HCT116 (cell line): ENCODE measurements at regions not wholly inside any gene's neighbourhood (a gene's known extent, or its start where the extent isn't known, plus 50 kb on each side); places are given as distances from the start of the nearest gene placed in this dataset.

Experiments used
- ATAC-seq: fragments of 200-7000 bp; cut with Tn5 transposase; 2 replicates; pipeline ENCODE4 v1.9.1; 2020; ENCODE audit warnings: mild to moderate bottlenecking, moderate library complexity
- BruUV-seq: library from RNA; stranded (reverse); fragments of 400-500 nt; replicated peaks from 2 replicates; lab custom pipeline; 2021; lab: Mats Ljungman, UMichigan
- CTCF ChIA-PET: fragments of 300-600 bp; sonication (Branson Sonifier 250); formaldehyde crosslinking; loops from one replicate; lab custom pipeline; 2021; ENCODE audit warnings: antibody characterized with exemption; lab: Charles Lee
- POLR2A ChIA-PET: fragments of 300-600, 350-600 bp; sonication (Branson Sonifier 250); formaldehyde crosslinking; loops from one replicate; lab custom pipeline; 2021; ENCODE audit warnings: antibody characterized with exemption; lab: Charles Lee
- RAD21 ChIA-PET, 2 experiments: fragments of 300-600 bp; sonication (Branson Sonifier 250); formaldehyde crosslinking; loops; one replicate each; lab custom pipeline; 2023; ENCODE audit warnings: low total read pairs in 2 of 2; ENCODE audit not compliant: uncharacterized antibody in 2 of 2, unreplicated experiment in 2 of 2, low non-redundant PET in 1 of 2; lab: Charles Lee
- DNase-seq: peaks from one replicate; pipeline ENCODE4 v3.0.0-alpha.2; 2010; ENCODE audit warnings: low read depth, low spot score
- H2AFZ ChIP-seq: fragments of 200-600 bp; shearing (Covaris generic), sonication (generic); 2 replicates; pipeline ENCODE4 v1.6.1; 2017; ENCODE audit warnings: low read depth, mixed run types, mixed read lengths, antibody characterized with exemption, low read length; ENCODE audit not compliant: poor library complexity, severe bottlenecking
- H3K27ac ChIP-seq: 2 replicates; pipeline ENCODE4 v1.5.1; 2012; ENCODE audit warnings: low read depth, low read length
- H3K27me3 ChIP-seq: fragments of 200-600 bp; sonication (generic); 2 replicates; pipeline ENCODE4 v1.6.1; 2016; ENCODE audit warnings: mixed run types, low read length, mixed read lengths; ENCODE audit not compliant: insufficient read depth
- H3K36me3 ChIP-seq, 2 experiments: fragments of 200-500 bp in 1 of 2; fragments of 200-600 bp in 1 of 2; sonication (Bioruptor generic) in 1 of 2; sonication (generic) in 1 of 2; 2 replicates each; pipeline versions ENCODE4 v1.5.1 to v1.6.1; 2014 to 2016; ENCODE audit warnings: low read length in 2 of 2, inconsistent platforms in 1 of 2, mixed read lengths in 1 of 2, mixed run types in 1 of 2; ENCODE audit not compliant: insufficient read depth in 2 of 2, control insufficient read depth in 1 of 2
- H3K4me1 ChIP-seq, 2 experiments: fragments of 200-600 bp in 1 of 2; sonication (generic) in 1 of 2; 2 replicates each; pipeline versions ENCODE4 v1.5.1 to v1.6.1; 2012 to 2017; ENCODE audit warnings: low read length in 2 of 2, inconsistent platforms in 1 of 2, mild to moderate bottlenecking in 1 of 2, mixed read lengths in 1 of 2, mixed run types in 1 of 2, moderate library complexity in 1 of 2; ENCODE audit not compliant: insufficient read depth in 2 of 2, control insufficient read depth in 1 of 2
- H3K4me2 ChIP-seq: fragments of 200-600 bp; sonication (generic); 2 replicates; pipeline ENCODE4 v1.6.1; 2017; ENCODE audit warnings: mixed run types, low read length, mixed read lengths
- H3K4me3 ChIP-seq, 2 experiments: fragments of 200-600 bp in 1 of 2; sonication (generic) in 1 of 2; replicated peaks in 1 of 2; 2 replicates each; pipeline ENCODE4 v1.5.1; 2011 to 2016; ENCODE audit warnings: low read length in 2 of 2, control low read depth in 1 of 2, low read depth in 1 of 2, mild to moderate bottlenecking in 1 of 2, mixed read lengths in 1 of 2, mixed run types in 1 of 2
- H3K79me2 ChIP-seq: fragments of 200-600 bp; sonication (generic); 2 replicates; pipeline ENCODE4 v1.6.1; 2017; ENCODE audit warnings: mild to moderate bottlenecking, mixed run types, low read length, moderate library complexity, mixed read lengths; ENCODE audit not compliant: insufficient read depth
- H3K9ac ChIP-seq: fragments of 200-600 bp; sonication (generic); 2 replicates; pipeline ENCODE4 v1.6.1; 2016; ENCODE audit warnings: low read length, mixed read lengths
- H3K9me2 ChIP-seq: fragments of 200-600 bp; sonication (generic), shearing (Covaris generic); 2 replicates; pipeline ENCODE4 v1.6.1; 2017; ENCODE audit warnings: mixed run types, mild to moderate bottlenecking, moderate library complexity; ENCODE audit not compliant: insufficient read depth
- H3K9me3 ChIP-seq, 2 experiments: fragments of 200-500 bp in 1 of 2; fragments of 200-600 bp in 1 of 2; sonication (Bioruptor generic) in 1 of 2; sonication (generic) in 1 of 2; 2 replicates each; pipeline ENCODE4 v1.6.1; 2014 to 2017; ENCODE audit warnings: low read length in 2 of 2, mixed read lengths in 2 of 2, inconsistent platforms in 1 of 2, low read depth in 1 of 2, mild to moderate bottlenecking in 1 of 2, mixed run types in 1 of 2, moderate library complexity in 1 of 2; ENCODE audit not compliant: control insufficient read depth in 1 of 2, insufficient read depth in 1 of 2
- H4K20me1 ChIP-seq: fragments of 200-600 bp; sonication (generic), shearing (Covaris generic); 2 replicates; pipeline ENCODE4 v1.6.1; 2017; ENCODE audit warnings: mixed run types, mild to moderate bottlenecking, moderate library complexity; ENCODE audit not compliant: insufficient read depth
- EZH2 ChIP-seq: fragments of 200-600 bp; sonication (generic); IDR thresholded peaks from 2 replicates; pipeline ENCODE4 v1.6.1; 2017; ENCODE audit warnings: antibody characterized with exemption, mixed run types
- POLR2AphosphoS5 ChIP-seq: IDR thresholded peaks from 2 replicates; pipeline ENCODE4 v1.6.1; 2011; ENCODE audit warnings: mild to moderate bottlenecking, low read depth, low read length, moderate library complexity
- YY1 ChIP-seq: IDR thresholded peaks from 2 replicates; pipeline ENCODE4 v1.6.1; 2011; ENCODE audit warnings: low read length, low read depth, moderate library complexity, mild to moderate bottlenecking; ENCODE audit not compliant: insufficient replicate concordance; ENCODE audit errors: extremely low read depth
- ZNF274 ChIP-seq: fragments of 200-500 bp; sonication (Bioruptor generic); IDR thresholded peaks from 2 replicates; pipeline ENCODE4 v1.6.1; 2014; ENCODE audit warnings: mild to moderate bottlenecking, low read depth, low read length, inconsistent platforms
- intact Hi-C: fragments of 100-400 bp; cut with micrococcal nuclease; formaldehyde crosslinking; loops from 2 replicates; pipeline ENCODE4 v1.10.0; 2022
- TF ChIP-seq, protein P1 (sequence below): IDR thresholded peaks from 2 replicates; pipeline ENCODE4 v1.6.1; 2012; ENCODE audit warnings: low read depth

DNA sequence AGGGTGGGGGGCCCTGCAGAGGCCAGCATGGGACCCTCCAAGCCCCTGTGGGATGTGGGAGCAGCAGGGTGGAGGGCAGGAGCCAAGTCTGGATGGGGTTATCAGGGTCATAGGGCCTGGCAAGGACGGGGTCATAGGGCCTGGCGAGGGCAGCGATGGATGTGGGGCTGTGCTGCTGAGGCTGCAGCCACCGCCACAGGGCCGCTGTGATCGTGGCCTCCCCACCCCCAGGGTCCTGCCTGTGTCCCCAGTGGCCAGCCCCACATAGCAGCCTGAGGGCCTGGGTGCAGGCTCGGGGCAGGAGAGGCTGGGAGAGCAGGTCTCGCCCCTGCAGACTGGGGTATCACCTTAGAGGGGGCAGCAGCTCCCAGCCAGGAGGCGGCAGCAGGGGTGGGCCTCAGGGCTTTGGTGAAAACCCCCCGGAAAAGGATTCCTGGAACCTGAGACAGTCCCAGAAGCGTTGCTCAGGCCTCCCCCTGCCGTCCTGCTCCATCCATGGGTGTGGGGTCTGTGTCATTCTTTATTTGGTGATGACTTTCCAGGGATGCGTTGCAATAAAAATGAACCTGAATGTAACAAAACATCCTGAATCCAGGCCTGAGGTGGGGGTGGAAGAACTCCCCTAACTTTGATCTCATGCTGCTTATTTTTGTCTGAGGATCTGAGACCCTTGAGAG is 107.3 kb upstream of the SHH start:
- Histone ChIP-seq H2AFZ (no peak overlapping the region), H4K20me1 (no peaks in the 10 kb centered on the region), H3K4me1 (peaks cover 35 to 53% of the 10 kb centered on the region in 2 experiments), H3K9me2 (no peaks in the 10 kb centered on the region), H3K4me2 (peak overlapping the region; percentile 34), H3K27me3 (no peaks in the 10 kb centered on the region; the same call in 1 of the 2 replicates), H3K9me3 (no peaks in the 10 kb centered on the region), H3K9ac (peak overlapping the region; percentile 16; the same call in 1 of the 2 replicates), H3K4me3 (no peak overlapping the region), H3K27ac (peak overlapping the region; percentile 12; the same call in 1 of the 2 replicates), H3K36me3 (no peaks in the 10 kb centered on the region), H3K79me2 (no peaks in the 10 kb centered on the region)
- ChIA-PET CTCF (no interaction called here), RAD21 (interaction anchor here in 1 of 2 experiments (0.6 kb wide), 1 partner anchor 98 kb away, joined by 4 read pairs; no protein-coding TSS in a partner anchor), POLR2A (interaction anchor here (0.9 kb wide), 1 partner anchor 9 kb away, joined by 3 read pairs; no protein-coding TSS in a partner anchor)
- TF ChIP-seq, protein P1, sequence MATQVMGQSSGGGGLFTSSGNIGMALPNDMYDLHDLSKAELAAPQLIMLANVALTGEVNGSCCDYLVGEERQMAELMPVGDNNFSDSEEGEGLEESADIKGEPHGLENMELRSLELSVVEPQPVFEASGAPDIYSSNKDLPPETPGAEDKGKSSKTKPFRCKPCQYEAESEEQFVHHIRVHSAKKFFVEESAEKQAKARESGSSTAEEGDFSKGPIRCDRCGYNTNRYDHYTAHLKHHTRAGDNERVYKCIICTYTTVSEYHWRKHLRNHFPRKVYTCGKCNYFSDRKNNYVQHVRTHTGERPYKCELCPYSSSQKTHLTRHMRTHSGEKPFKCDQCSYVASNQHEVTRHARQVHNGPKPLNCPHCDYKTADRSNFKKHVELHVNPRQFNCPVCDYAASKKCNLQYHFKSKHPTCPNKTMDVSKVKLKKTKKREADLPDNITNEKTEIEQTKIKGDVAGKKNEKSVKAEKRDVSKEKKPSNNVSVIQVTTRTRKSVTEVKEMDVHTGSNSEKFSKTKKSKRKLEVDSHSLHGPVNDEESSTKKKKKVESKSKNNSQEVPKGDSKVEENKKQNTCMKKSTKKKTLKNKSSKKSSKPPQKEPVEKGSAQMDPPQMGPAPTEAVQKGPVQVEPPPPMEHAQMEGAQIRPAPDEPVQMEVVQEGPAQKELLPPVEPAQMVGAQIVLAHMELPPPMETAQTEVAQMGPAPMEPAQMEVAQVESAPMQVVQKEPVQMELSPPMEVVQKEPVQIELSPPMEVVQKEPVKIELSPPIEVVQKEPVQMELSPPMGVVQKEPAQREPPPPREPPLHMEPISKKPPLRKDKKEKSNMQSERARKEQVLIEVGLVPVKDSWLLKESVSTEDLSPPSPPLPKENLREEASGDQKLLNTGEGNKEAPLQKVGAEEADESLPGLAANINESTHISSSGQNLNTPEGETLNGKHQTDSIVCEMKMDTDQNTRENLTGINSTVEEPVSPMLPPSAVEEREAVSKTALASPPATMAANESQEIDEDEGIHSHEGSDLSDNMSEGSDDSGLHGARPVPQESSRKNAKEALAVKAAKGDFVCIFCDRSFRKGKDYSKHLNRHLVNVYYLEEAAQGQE, result no peak
- TF ChIP-seq EZH2, result no peak
- TF ChIP-seq YY1, result no peak
- TF ChIP-seq ZNF274, result no peak
- TF ChIP-seq POLR2AphosphoS5, result no peak
- intact Hi-C loops, result no loop called here
- ATAC-seq (peak; percentile 29), DNase-seq (no peak)
- BruUV-seq, result no TSS peak
